Activated T-cell treated with anti-CD3 and anti-CD28 coated beads for 24 hours (primary cell): ENCODE measurements at regions not wholly inside any gene's neighbourhood (a gene's known extent, or its start where the extent isn't known, plus 50 kb on each side); places are given as distances from the start of the nearest gene placed in this dataset.

Source experiments
- DNase-seq: peaks from one replicate; pipeline ENCODE4 v3.0.0-alpha.2; 2020; ENCODE audit warnings: low read depth

GRCh38 chr7:7051206-7051877 is 131.0 kb upstream of the C1GALT1 start:
- DNase-seq, result no peak

- DNase-seq, result no peak
Measured at GRCh38 chr7:7054252-7054830, 128.0 kb upstream of the C1GALT1 start.

- no peak for DNase-seq
Measured at GRCh38 chr7:7060828-7061599, 121.3 kb upstream of the C1GALT1 start.

GRCh38 chr7:7077945-7078344 is 104.4 kb upstream of the C1GALT1 start:
- DNase-seq, result no peak

GRCh38 chr7:7080802-7081201 is 101.5 kb upstream of the C1GALT1 start:
- no peak for DNase-seq

GRCh38 chr7:7090460-7090859 is 91.9 kb upstream of the C1GALT1 start:
- no peak for DNase-seq

GRCh38 chr7:7098280-7098818 is 84.0 kb upstream of the C1GALT1 start:
- DNase-seq, result no peak

GRCh38 chr7:7099584-7100014 is 82.7 kb upstream of the C1GALT1 start:
- no peak for DNase-seq

GRCh38 chr7:7100432-7100849 is 81.9 kb upstream of the C1GALT1 start:
- DNase-seq, result no peak

- no peak for DNase-seq
Measured at GRCh38 chr7:7102906-7103305, 79.4 kb upstream of the C1GALT1 start.

- no peak for DNase-seq
Measured at GRCh38 chr7:7103343-7104313, 78.7 kb upstream of the C1GALT1 start.

GRCh38 chr7:7104314-7104698 is 78.0 kb upstream of the C1GALT1 start:
- no peak for DNase-seq

- no peak for DNase-seq
Measured at GRCh38 chr7:7104971-7105370, 77.4 kb upstream of the C1GALT1 start.

GRCh38 chr7:7105800-7106582 is 76.4 kb upstream of the C1GALT1 start:
- no peak for DNase-seq

- no peak for DNase-seq
Measured at GRCh38 chr7:7108931-7109330, 73.4 kb upstream of the C1GALT1 start.

- DNase-seq, result no peak
Measured at GRCh38 chr7:7109934-7110333, 72.4 kb upstream of the C1GALT1 start.

- DNase-seq, result no peak
Measured at GRCh38 chr7:7110706-7111105, 71.6 kb upstream of the C1GALT1 start.

- DNase-seq, result no peak
Measured at GRCh38 chr7:7112868-7113267, 69.5 kb upstream of the C1GALT1 start.

GRCh38 chr7:7114575-7115291 is 67.6 kb upstream of the C1GALT1 start:
- DNase-seq, result no peak

- DNase-seq, result no peak
Measured at GRCh38 chr7:7117935-7118586, 64.3 kb upstream of the C1GALT1 start.
